ENCODE measurements at regions not wholly inside any gene's neighbourhood (a gene's known extent, or its start where the extent isn't known, plus 50 kb on each side); places are given as distances from the start of the nearest gene placed in this dataset.

DNA sequence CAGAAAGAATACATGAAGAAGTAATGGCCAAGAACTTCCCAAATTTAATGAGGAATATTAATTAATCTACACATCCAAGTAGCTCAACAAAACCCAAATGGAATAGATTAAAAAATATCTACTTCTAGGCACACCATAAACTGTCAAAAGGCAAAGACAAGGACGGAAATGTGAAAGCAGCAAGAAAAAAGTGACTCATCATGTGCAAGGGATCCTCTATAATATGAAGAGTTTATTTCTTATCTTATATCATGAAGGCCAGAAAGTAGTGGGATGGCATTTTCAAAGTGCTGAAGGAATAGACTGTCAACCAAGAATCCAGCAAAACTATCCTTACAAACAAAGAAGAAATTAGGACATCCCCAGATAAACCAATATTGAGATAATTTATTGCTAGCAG is 73.9 kb upstream of the PRICKLE2 start:
- Mint-ChIP-seq H3K27me3 (ENCODE audit: insufficient read depth, low read depth) (peaks cover 2% of the 10 kb centered on the region), H3K9me3 (peaks cover 13% of the 10 kb centered on the region), H3K4me1 (no peaks in the 10 kb centered on the region), H3K4me3 (no peak overlapping the region), H3K36me3 (no peaks in the 10 kb centered on the region), H3K27ac (no peak overlapping the region)
- Histone ChIP-seq H3K4me2 (no peak overlapping the region), H3K27me3 (no peaks in the 10 kb centered on the region), H3K4me3 (no peak overlapping the region), H3K27ac (no peak overlapping the region), H3K9ac (no peak overlapping the region), H3K36me3 (no peaks in the 10 kb centered on the region), H4K20me1 (ENCODE audit: low read depth) (no peaks in the 10 kb centered on the region), H3K79me2 (ENCODE audit: low read depth) (no peaks in the 10 kb centered on the region), H2AFZ (replicated peaks) (no peak overlapping the region), H3F3A (ENCODE audit: low read depth) (no peaks in the 10 kb centered on the region), H3K9me3 (ENCODE audit: low read depth) (no peaks in the 10 kb centered on the region), H3K4me1 (no peaks in the 10 kb centered on the region)
- TF ChIP-seq EZH2 (IDR thresholded peaks at IDR 0.05) (no peak), EZH2phosphoT487 (IDR thresholded peaks at IDR 0.05) (no peak)
- TF ChIP-seq, protein P1, sequence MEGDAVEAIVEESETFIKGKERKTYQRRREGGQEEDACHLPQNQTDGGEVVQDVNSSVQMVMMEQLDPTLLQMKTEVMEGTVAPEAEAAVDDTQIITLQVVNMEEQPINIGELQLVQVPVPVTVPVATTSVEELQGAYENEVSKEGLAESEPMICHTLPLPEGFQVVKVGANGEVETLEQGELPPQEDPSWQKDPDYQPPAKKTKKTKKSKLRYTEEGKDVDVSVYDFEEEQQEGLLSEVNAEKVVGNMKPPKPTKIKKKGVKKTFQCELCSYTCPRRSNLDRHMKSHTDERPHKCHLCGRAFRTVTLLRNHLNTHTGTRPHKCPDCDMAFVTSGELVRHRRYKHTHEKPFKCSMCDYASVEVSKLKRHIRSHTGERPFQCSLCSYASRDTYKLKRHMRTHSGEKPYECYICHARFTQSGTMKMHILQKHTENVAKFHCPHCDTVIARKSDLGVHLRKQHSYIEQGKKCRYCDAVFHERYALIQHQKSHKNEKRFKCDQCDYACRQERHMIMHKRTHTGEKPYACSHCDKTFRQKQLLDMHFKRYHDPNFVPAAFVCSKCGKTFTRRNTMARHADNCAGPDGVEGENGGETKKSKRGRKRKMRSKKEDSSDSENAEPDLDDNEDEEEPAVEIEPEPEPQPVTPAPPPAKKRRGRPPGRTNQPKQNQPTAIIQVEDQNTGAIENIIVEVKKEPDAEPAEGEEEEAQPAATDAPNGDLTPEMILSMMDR (IDR thresholded peaks at IDR 0.05), result no peak
- DNase-seq (ENCODE audit: low spot score), result no peak

GRCh38 chr3:64297563-64297962 is 72.3 kb upstream of the PRICKLE2 start:
- Histone ChIP-seq H4K20me1 (ENCODE audit: low read depth) (no peaks in the 10 kb centered on the region), H2AFZ (replicated peaks) (no peak overlapping the region), H3K79me2 (ENCODE audit: low read depth) (no peaks in the 10 kb centered on the region), H3K4me1 (no peaks in the 10 kb centered on the region), H3K9me3 (ENCODE audit: low read depth) (no peaks in the 10 kb centered on the region), H3K4me2 (no peak overlapping the region), H3K27me3 (no peaks in the 10 kb centered on the region), H3F3A (ENCODE audit: low read depth) (no peaks in the 10 kb centered on the region), H3K27ac (no peak overlapping the region), H3K36me3 (no peaks in the 10 kb centered on the region), H3K4me3 (no peak overlapping the region), H3K9ac (no peak overlapping the region)
- no peak for DNase-seq (ENCODE audit: low spot score)
- Mint-ChIP-seq H3K4me1 (no peaks in the 10 kb centered on the region), H3K27ac (no peak overlapping the region), H3K27me3 (ENCODE audit: insufficient read depth, low read depth) (peaks cover 4% of the 10 kb centered on the region), H3K4me3 (no peak overlapping the region), H3K9me3 (peaks cover 13% of the 10 kb centered on the region), H3K36me3 (no peaks in the 10 kb centered on the region)
- no peak for TF ChIP-seq EZH2phosphoT487 (IDR thresholded peaks at IDR 0.05)
- no peak for TF ChIP-seq EZH2 (IDR thresholded peaks at IDR 0.05)
- TF ChIP-seq, protein P1 (IDR thresholded peaks at IDR 0.05), result no peak

DNA sequence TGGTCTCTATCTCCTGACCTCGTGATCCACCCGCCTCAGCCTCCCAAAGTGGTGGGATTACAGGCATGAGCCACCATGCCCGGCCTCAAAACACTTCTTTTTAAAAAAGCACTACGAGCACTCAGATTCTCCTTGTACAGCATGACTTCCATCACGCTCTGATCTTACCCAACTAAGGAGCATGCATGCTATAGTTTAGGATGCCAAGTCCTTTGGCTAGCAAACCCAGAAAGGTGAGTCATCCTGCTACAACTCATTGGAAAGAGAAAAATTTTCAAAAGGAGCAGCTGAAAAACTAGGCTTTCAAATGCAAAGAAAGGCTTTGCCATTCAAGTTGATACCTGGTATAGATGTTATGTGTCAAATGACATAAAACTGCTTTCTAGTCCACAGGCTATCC is 70.3 kb upstream of the PRICKLE2 start:
- H3K27ac Mint-ChIP-seq, result no peak overlapping the region
- peaks cover 13% of the 10 kb centered on the region for H3K9me3 Mint-ChIP-seq
- Histone ChIP-seq H3K27ac (no peak overlapping the region), H3K79me2 (ENCODE audit: low read depth) (no peaks in the 10 kb centered on the region), H3K9me3 (ENCODE audit: low read depth) (no peaks in the 10 kb centered on the region), H3K36me3 (no peaks in the 10 kb centered on the region), H3F3A (ENCODE audit: low read depth) (no peaks in the 10 kb centered on the region), H3K4me3 (no peak overlapping the region), H2AFZ (replicated peaks) (no peak overlapping the region), H3K4me2 (no peak overlapping the region), H3K4me1 (no peaks in the 10 kb centered on the region), H3K9ac (no peak overlapping the region), H3K27me3 (no peaks in the 10 kb centered on the region), H4K20me1 (ENCODE audit: low read depth) (no peaks in the 10 kb centered on the region)
- TF ChIP-seq, protein P1 (IDR thresholded peaks at IDR 0.05), result no peak
- no peak for TF ChIP-seq EZH2phosphoT487 (IDR thresholded peaks at IDR 0.05)
- H3K36me3 Mint-ChIP-seq, result no peaks in the 10 kb centered on the region
- H3K4me1 Mint-ChIP-seq, result no peaks in the 10 kb centered on the region
- peaks cover 2% of the 10 kb centered on the region for H3K27me3 Mint-ChIP-seq (ENCODE audit: insufficient read depth, low read depth)
- no peak overlapping the region for H3K4me3 Mint-ChIP-seq
- no peak for DNase-seq (ENCODE audit: low spot score)

DNA sequence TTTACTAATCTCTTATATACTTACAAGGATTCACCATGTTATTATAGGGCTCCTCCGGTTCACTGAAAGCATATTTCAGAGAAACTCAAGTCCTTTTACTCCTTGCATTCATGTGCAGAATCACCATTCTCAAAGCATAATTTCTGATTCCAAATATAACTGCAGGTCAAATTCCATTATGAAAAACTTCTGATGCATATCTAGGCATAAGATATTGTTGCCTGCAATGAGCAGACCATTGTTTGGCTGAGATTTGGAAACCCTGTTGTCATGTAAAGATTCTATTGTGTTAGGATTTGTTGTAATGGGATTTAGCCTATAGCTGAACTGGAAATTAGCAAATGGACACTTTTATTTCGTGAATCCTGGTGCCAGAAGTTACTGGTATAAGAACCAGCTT is 69.5 kb upstream of the PRICKLE2 start:
- H3K9ac ChIP-seq, result no peak overlapping the region
- peaks cover 2% of the 10 kb centered on the region for H3K27me3 Mint-ChIP-seq (ENCODE audit: insufficient read depth, low read depth)
- H3K9me3 ChIP-seq (ENCODE audit: low read depth), result no peaks in the 10 kb centered on the region
- H3F3A ChIP-seq (ENCODE audit: low read depth), result no peaks in the 10 kb centered on the region
- no peaks in the 10 kb centered on the region for H3K36me3 Mint-ChIP-seq
- H3K4me2 ChIP-seq, result no peak overlapping the region
- peaks cover 13% of the 10 kb centered on the region for H3K9me3 Mint-ChIP-seq
- H3K27ac ChIP-seq, result no peak overlapping the region
- H3K79me2 ChIP-seq (ENCODE audit: low read depth), result no peaks in the 10 kb centered on the region
- TF ChIP-seq, protein P1 (IDR thresholded peaks at IDR 0.05), result no peak
- no peak for TF ChIP-seq EZH2phosphoT487 (IDR thresholded peaks at IDR 0.05)
- no peak for TF ChIP-seq EZH2 (IDR thresholded peaks at IDR 0.05)
- no peak overlapping the region for H3K4me3 Mint-ChIP-seq
- no peak overlapping the region for H3K27ac Mint-ChIP-seq
- no peak for DNase-seq (ENCODE audit: low spot score)
- H3K4me3 ChIP-seq, result no peak overlapping the region
- no peaks in the 10 kb centered on the region for H3K36me3 ChIP-seq
- H3K4me1 Mint-ChIP-seq, result no peaks in the 10 kb centered on the region
- H3K27me3 ChIP-seq, result no peaks in the 10 kb centered on the region
- no peaks in the 10 kb centered on the region for H3K4me1 ChIP-seq
- H2AFZ ChIP-seq (replicated peaks), result no peak overlapping the region
- H4K20me1 ChIP-seq (ENCODE audit: low read depth), result no peaks in the 10 kb centered on the region
